Pancreas (tissue), 10 donors: ENCODE measurements at regions not wholly inside any gene's neighbourhood (a gene's known extent, or its start where the extent isn't known, plus 50 kb on each side); places are given as distances from the start of the nearest gene placed in this dataset.
"Not testable (repeated sequence)": the region's sequence is repeated elsewhere in the genome, so short reads cannot be mapped to it uniquely, and the experiment has no call there.

Experiments used
- ATAC-seq, 4 donors: fragments of 200-7000 bp; cut with Tn5 transposase; one replicate each; pipeline versions ENCODE4 v1.8.0 to v1.9.1; 2020; ENCODE audit warnings: mild to moderate bottlenecking in 4 of 4, moderate library complexity in 4 of 4
- DNase-seq, 6 donors: peaks; one replicate each; pipeline ENCODE4 v3.0.0-alpha.2; 2020
- FAIRE-seq: peaks from 2 replicates; lab custom pipeline; 2012; peaks lifted over from hg19 to GRCh38; lab: Jason Lieb, UNC
- H3K27ac ChIP-seq, 4 donors: fragments of 200-600 bp; sonication (generic); 1 replicate in 3 of 4; 2 replicates in 1 of 4; pipeline versions ENCODE4 v1.5.0 to v1.8.0; 2020
- H3K27me3 ChIP-seq, 4 donors: fragments of 200-600 bp; one replicate each; pipeline ENCODE4 v1.8.0; 2021
- H3K36me3 ChIP-seq, 3 donors: fragments of 200-600 bp; sonication (generic) in 1 of 3; one replicate each; pipeline versions ENCODE4 v1.5.0 to v1.8.0; 2020 to 2021
- H3K4me1 ChIP-seq, 3 donors: fragments of 200-600 bp; one replicate each; pipeline ENCODE4 v1.8.0; 2021
- H3K4me3 ChIP-seq, 4 donors: fragments of 200-600 bp; sonication (generic) in 2 of 4; one replicate each; pipeline versions ENCODE4 v1.5.0 to v1.8.0; 2020 to 2021
- H3K9me3 ChIP-seq, 4 donors: fragments of 200-600 bp; one replicate each; pipeline ENCODE4 v1.8.0; 2021
- CTCF ChIP-seq, 4 donors: fragments of 200-600 bp; sonication (generic) in 3 of 4; IDR thresholded peaks; one replicate each; pipeline versions ENCODE4 v1.5.0 to v1.8.0; 2021; ENCODE audit warnings: antibody characterized with exemption in 4 of 4
- WGBS, 2 donors: extraction: QIAGEN DNeasy Blood & Tissue Kit; methylation state at CpG; one replicate each; pipeline ENCODE4 v1.1.7; 2013; 5-methylcytosine and 5-hydroxymethylcytosine counted together
- intact Hi-C, 3 donors: fragments of 100-400 bp; cut with DNase I; formaldehyde crosslinking; loops; one replicate each; pipeline versions ENCODE4 v1.11.1 to v1.14.2; 2022
- donor health status: healthy with polysubstance abuse.
- donor health status: DM: no; HTN: no; CAD: no; lungs with moderate emphysema.
- donor health status: DM: no; HTN: no; CAD: no.
- donor health status: control.
- donor health status: control.
- donor health status: Bipolar disorder and iron deficiency.
- donor health status: DM: yes; HTN: yes; CAD: no.
- donor health status: DM: no; HTN: no; CAD: no.
- donor health status: DM: no; HTN: no; CAD: no.
- donor health status: DM: yes; HTN: yes; CAD: no.

GRCh38 chr22:22193923-22194322 is 50.7 kb upstream of the VPREB1 start:
- intact Hi-C loops = no loop called here
- H3K9me3 ChIP-seq = no peaks in the 10 kb centered on the region
- H3K36me3 ChIP-seq = no peaks in the 10 kb centered on the region
- no peaks in the 10 kb centered on the region for H3K4me1 ChIP-seq
- no peak overlapping the region for H3K4me3 ChIP-seq
- no peaks in the 10 kb centered on the region for H3K27me3 ChIP-seq
- ATAC-seq = no peak
- WGBS, 2 donors = 59 to 79% methylated on average over 2 of the region's 2 CpGs
- no peak for FAIRE-seq
- no peak overlapping the region for H3K27ac ChIP-seq
- no peak for TF ChIP-seq CTCF (IDR thresholded peaks at IDR 0.05)
- no peak for DNase-seq

GRCh38 chr22:22193462-22193861 is 51.1 kb upstream of the VPREB1 start:
- H3K27me3 ChIP-seq, DNase-seq, H3K36me3 ChIP-seq, H3K4me1 ChIP-seq, H3K27ac ChIP-seq, intact Hi-C loops, H3K9me3 ChIP-seq, ATAC-seq, H3K4me3 ChIP-seq, FAIRE-seq: not testable (repeated sequence)
- 45 to 47% methylated on average over 3 of the region's 4 CpGs for WGBS, 2 donors

GRCh38 chr22:22193006-22193405 is 51.6 kb upstream of the VPREB1 start:
- WGBS, 2 donors = 57 to 81% methylated on average over 1 to 2 of the region's 4 CpGs
- H3K27me3 ChIP-seq, DNase-seq, H3K4me1 ChIP-seq, H3K9me3 ChIP-seq, FAIRE-seq, H3K4me3 ChIP-seq, intact Hi-C loops, H3K36me3 ChIP-seq, H3K27ac ChIP-seq, ATAC-seq: not testable (repeated sequence)

GRCh38 chr22:22189796-22190195 is 54.8 kb upstream of the VPREB1 start:
- H3K27ac ChIP-seq, H3K4me1 ChIP-seq, DNase-seq, intact Hi-C loops, FAIRE-seq, ATAC-seq, H3K27me3 ChIP-seq, H3K9me3 ChIP-seq, H3K4me3 ChIP-seq, H3K36me3 ChIP-seq: not testable (repeated sequence)
- WGBS, 2 donors = 45 to 56% methylated on average over 3 of the region's 4 CpGs

- WGBS, 2 donors = 74 to 76% methylated on average over 11 of the region's 11 CpGs
- DNase-seq, H3K4me1 ChIP-seq, ATAC-seq, FAIRE-seq, intact Hi-C loops, H3K27ac ChIP-seq, H3K36me3 ChIP-seq, H3K4me3 ChIP-seq, H3K27me3 ChIP-seq, H3K9me3 ChIP-seq: not testable (repeated sequence)
These were observed 56.7 kb upstream of the VPREB1 start for GRCh38 chr22:22187863-22188262.

- no peak for ATAC-seq
- no peak for FAIRE-seq
- Histone ChIP-seq H3K27me3 (peaks cover 0 to 3% (median 0%) of the 10 kb centered on the region in 4 donors), H3K4me3 (no peak overlapping the region), H3K9me3 (no peaks in the 10 kb centered on the region), H3K4me1 (no peaks in the 10 kb centered on the region), H3K36me3 (no peaks in the 10 kb centered on the region), H3K27ac (no peak overlapping the region)
- intact Hi-C loops = no loop called here
- WGBS, 2 donors = 47% methylated on average over 3 of the region's 3 CpGs
- no peak for DNase-seq
- TF ChIP-seq CTCF (IDR thresholded peaks at IDR 0.05) = no peak
These were observed 57.3 kb upstream of the VPREB1 start for GRCh38 chr22:22187299-22187698.

- Histone ChIP-seq H3K27me3 (peaks cover 0 to 3% (median 0%) of the 10 kb centered on the region in 4 donors), H3K27ac (no peak overlapping the region), H3K36me3 (no peaks in the 10 kb centered on the region), H3K9me3 (no peaks in the 10 kb centered on the region), H3K4me3 (no peak overlapping the region), H3K4me1 (no peaks in the 10 kb centered on the region)
- DNase-seq = no peak
- FAIRE-seq = no peak
- 55 to 62% methylated on average over 5 of the region's 5 CpGs for WGBS, 2 donors
- no peak for ATAC-seq
- TF ChIP-seq CTCF (IDR thresholded peaks at IDR 0.05) = no peak
- intact Hi-C loops = no loop called here
These were observed 58.6 kb upstream of the VPREB1 start for GRCh38 chr22:22185844-22186499.
